Raji (cell line): ENCODE measurements at regions not wholly inside any gene's neighbourhood (a gene's known extent, or its start where the extent isn't known, plus 50 kb on each side); places are given as distances from the start of the nearest gene placed in this dataset.

Experiments
- POLR2A ChIP-seq: IDR thresholded peaks from 2 replicates; pipeline ENCODE4 v1.6.1; 2011; ENCODE audit warnings: low read depth, low read length, control low read depth; ENCODE audit not compliant: insufficient read depth

GRCh38 chr5:18602402-18602801 lies 968.1 kb downstream of the TAF11L14 start:
- no peak for TF ChIP-seq POLR2A

GRCh38 chr5:18605186-18605585 lies 970.9 kb downstream of the TAF11L14 start:
- TF ChIP-seq POLR2A: no peak

GRCh38 chr5:18607570-18607969 lies 973.3 kb downstream of the TAF11L14 start:
- TF ChIP-seq POLR2A: no peak

- no peak for TF ChIP-seq POLR2A
These were observed 996.3 kb downstream of the TAF11L14 start for GRCh38 chr5:18630458-18631045.

GRCh38 chr5:18652404-18653215 lies 1018.4 kb downstream of the TAF11L14 start:
- no peak for TF ChIP-seq POLR2A

GRCh38 chr5:18653216-18653752 lies 1019.0 kb downstream of the TAF11L14 start:
- no peak for TF ChIP-seq POLR2A

- TF ChIP-seq POLR2A: no peak
These were observed 1026.3 kb downstream of the TAF11L14 start for GRCh38 chr5:18660511-18660910.

- TF ChIP-seq POLR2A: no peak
These were observed 1028.0 kb downstream of the TAF11L14 start for GRCh38 chr5:18662231-18662630.

- no peak for TF ChIP-seq POLR2A
These were observed 1040.8 kb downstream of the TAF11L14 start for GRCh38 chr5:18675041-18675440.

GRCh38 chr5:18686253-18686652 lies 1052.0 kb downstream of the TAF11L14 start:
- no peak for TF ChIP-seq POLR2A

- TF ChIP-seq POLR2A: no peak
These were observed 1053.2 kb downstream of the TAF11L14 start for GRCh38 chr5:18687429-18687828.

GRCh38 chr5:18699681-18700080 lies 1065.4 kb downstream of the TAF11L14 start:
- no peak for TF ChIP-seq POLR2A

GRCh38 chr5:18702821-18703220 lies 1068.6 kb downstream of the TAF11L14 start:
- no peak for TF ChIP-seq POLR2A

- TF ChIP-seq POLR2A: no peak
These were observed 1078.8 kb downstream of the TAF11L14 start for GRCh38 chr5:18712936-18713485.

GRCh38 chr5:18720002-18720401 lies 1085.7 kb downstream of the TAF11L14 start:
- no peak for TF ChIP-seq POLR2A
